ENCODE measurements at regions not wholly inside any gene's neighbourhood (a gene's known extent, or its start where the extent isn't known, plus 50 kb on each side); places are given as distances from the start of the nearest gene placed in this dataset.

DNA sequence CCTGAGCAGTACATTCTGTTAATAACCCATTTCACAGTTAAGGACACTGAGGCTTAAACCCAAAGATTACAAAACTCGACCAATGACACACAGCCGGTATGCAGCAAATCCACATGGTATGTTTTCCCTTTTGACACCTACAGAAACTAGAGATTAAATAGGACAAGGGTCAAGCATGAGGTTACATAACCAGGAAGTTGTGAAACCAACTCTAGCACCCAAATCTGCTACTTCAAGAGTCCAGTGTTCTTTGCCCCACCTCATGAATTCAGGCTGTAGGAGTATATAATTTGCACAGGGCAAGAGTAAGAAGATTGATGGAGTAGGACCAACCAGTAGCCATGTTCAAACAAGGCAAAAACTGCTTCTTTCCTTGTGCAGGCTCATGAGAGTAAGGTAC, 249.8 kb downstream of the BCL11A start:
- Histone ChIP-seq H3K9ac (ENCODE audit: low read length) (no peak overlapping the region), H3K27me3 (ENCODE audit: control insufficient read depth in 1 of 2, insufficient read depth in 2 of 2, low read length in 2 of 2) (no peaks in the 10 kb centered on the region), H3K4me3 (ENCODE audit: low read depth in 1 of 2, low read length in 2 of 2) (no peak overlapping the region), H3K27ac (ENCODE audit: low read depth, low read length) (no peak overlapping the region), H3K9me3 (ENCODE audit: low read length) (no peaks in the 10 kb centered on the region), H3K4me1 (ENCODE audit: insufficient read depth, low read length) (peaks cover 15% of the 10 kb centered on the region), H3K36me3 (ENCODE audit: insufficient read depth, low read length) (no peaks in the 10 kb centered on the region)

DNA sequence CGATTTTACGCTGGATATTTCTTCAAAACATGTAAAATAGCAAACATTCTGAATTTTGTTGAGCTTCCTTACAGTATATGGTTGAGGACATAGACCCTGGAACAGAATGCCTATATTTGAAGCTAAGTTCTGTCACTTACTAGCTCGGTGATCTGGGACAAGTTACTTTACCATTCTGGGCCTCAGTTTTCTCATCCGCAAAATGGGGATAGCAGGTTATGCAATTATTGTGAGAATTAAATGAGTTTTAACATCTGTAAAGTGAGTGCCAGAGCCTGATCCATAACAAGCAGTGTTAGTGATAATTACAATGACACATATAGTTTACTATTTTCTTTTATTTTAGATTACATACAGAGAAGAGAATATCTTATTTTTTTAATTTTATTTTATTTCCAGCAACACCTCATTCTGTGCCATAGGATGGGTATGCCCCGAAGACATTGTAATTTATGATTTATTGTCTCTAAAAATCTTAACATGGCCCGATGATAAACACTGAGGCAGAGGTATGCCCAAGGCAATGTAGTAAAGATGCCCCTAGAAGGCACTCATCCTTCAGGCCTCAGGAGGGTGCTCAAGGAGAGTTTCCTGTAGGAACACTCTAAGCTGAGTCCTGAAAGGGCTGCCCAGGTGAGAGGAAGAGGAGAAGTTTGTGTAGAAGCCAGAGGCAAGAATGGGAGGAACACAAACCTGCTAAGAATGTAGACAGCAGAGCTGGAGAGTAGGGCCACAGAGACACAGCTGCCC, 250.9 kb downstream of the BCL11A start:
- peaks cover 15% of the 10 kb centered on the region for H3K4me1 ChIP-seq (ENCODE audit: insufficient read depth, low read length)
- H3K9me3 ChIP-seq (ENCODE audit: low read length) = no peaks in the 10 kb centered on the region
- H3K27me3 ChIP-seq (ENCODE audit: control insufficient read depth in 1 of 2, insufficient read depth in 2 of 2, low read length in 2 of 2) = no peaks in the 10 kb centered on the region
- H3K4me3 ChIP-seq (ENCODE audit: low read depth in 1 of 2, low read length in 2 of 2) = peak overlapping the region in 1 of 2 donors; percentile 16
- H3K36me3 ChIP-seq (ENCODE audit: insufficient read depth, low read length) = no peaks in the 10 kb centered on the region
- H3K9ac ChIP-seq (ENCODE audit: low read length) = no peak overlapping the region
- no peak overlapping the region for H3K27ac ChIP-seq (ENCODE audit: low read depth, low read length)

DNA sequence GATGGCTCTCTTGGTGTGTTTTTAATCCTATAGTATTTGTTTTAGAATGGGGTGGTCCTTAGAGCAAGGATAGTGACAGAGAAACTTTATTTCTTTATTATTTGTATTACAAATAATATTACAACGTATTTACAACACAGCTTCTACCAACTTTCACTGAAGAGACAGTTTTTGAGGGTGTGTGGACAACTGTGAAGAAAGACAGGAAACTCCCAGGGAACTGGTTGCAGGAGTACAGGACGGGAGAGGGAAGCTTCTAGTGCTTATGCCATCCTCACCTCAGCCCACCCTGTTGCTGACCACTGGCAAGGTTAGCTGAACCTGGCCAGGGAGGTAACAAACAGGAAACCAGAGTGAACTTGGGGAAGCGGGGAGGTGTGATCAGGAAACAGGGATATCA, 251.7 kb downstream of the BCL11A start:
- no peaks in the 10 kb centered on the region for H3K27me3 ChIP-seq (ENCODE audit: control insufficient read depth in 1 of 2, insufficient read depth in 2 of 2, low read length in 2 of 2)

DNA sequence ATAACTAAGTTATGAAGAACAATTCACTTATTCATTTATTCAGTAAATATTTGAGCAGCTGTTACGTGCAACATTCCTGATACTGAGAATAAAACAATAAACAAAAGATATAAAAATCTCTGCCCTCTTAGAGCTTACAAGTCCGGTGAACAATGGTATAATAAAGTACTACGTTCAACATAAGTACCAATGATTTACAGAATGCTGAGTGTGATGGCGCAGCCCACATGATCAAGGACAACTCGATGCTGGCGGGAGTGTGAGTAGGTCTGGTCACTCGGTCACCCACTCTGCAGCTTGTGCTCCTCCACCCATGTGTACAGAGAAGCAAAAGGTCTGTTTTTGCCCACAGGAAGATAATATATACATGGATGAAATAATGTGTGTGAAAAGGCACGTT, 254.3 kb downstream of the BCL11A start:
- Histone ChIP-seq H3K27me3 (ENCODE audit: control insufficient read depth in 1 of 2, insufficient read depth in 2 of 2, low read length in 2 of 2) (no peaks in the 10 kb centered on the region), H3K9me3 (ENCODE audit: low read length) (no peaks in the 10 kb centered on the region), H3K9ac (ENCODE audit: low read length) (no peak overlapping the region), H3K4me1 (ENCODE audit: insufficient read depth, low read length) (no peaks in the 10 kb centered on the region), H3K27ac (ENCODE audit: low read depth, low read length) (no peak overlapping the region), H3K4me3 (ENCODE audit: low read depth in 1 of 2, low read length in 2 of 2) (no peak overlapping the region), H3K36me3 (ENCODE audit: insufficient read depth, low read length) (no peaks in the 10 kb centered on the region)

More for the DNA sequence above, 251.7 kb downstream of the BCL11A start:
- Histone ChIP-seq H3K36me3 (ENCODE audit: insufficient read depth, low read length) (no peaks in the 10 kb centered on the region), H3K9me3 (ENCODE audit: low read length) (no peaks in the 10 kb centered on the region), H3K4me3 (ENCODE audit: low read depth in 1 of 2, low read length in 2 of 2) (no peak overlapping the region), H3K27ac (ENCODE audit: low read depth, low read length) (no peak overlapping the region), H3K9ac (ENCODE audit: low read length) (no peak overlapping the region), H3K4me1 (ENCODE audit: insufficient read depth, low read length) (peaks cover 9% of the 10 kb centered on the region)

DNA sequence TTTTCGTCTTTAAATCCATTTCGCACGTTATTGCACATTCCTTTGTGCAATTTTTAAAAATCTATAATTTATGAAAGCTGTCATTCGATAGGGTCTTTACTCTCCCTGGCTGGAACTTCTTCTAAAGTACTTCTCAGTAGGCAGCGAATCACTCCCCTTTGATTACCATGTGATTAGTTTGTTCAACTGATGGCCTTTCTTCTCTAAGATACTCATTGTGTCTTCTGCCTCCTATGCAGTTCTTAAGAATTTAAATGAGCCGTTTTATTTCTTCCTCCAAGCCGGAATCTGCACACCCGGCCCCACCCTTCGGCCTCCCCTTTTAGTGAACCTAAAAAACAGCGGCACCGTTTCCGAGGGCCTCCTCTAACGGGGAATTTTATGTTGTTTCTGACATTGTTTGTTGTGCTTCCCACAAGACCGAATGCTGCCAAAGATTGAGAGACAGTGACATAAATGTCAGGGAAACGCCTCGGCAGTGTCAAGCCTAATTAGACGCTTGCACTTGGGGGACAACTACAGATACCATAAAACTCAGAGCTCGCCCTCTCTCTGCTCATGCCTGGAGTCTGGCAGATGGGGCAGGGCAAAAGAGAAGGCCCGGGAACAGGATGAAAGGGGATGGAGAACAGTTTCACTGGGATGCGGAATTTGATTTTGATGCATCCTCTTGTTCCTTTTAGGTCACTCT, 255.3 kb downstream of the BCL11A start:
- no peaks in the 10 kb centered on the region for H3K36me3 ChIP-seq (ENCODE audit: insufficient read depth, low read length)
- no peak overlapping the region for H3K9ac ChIP-seq (ENCODE audit: low read length)
- H3K27me3 ChIP-seq (ENCODE audit: control insufficient read depth in 1 of 2, insufficient read depth in 2 of 2, low read length in 2 of 2) = no peaks in the 10 kb centered on the region
- H3K9me3 ChIP-seq (ENCODE audit: low read length) = no peaks in the 10 kb centered on the region
- no peak overlapping the region for H3K27ac ChIP-seq (ENCODE audit: low read depth, low read length)
- H3K4me3 ChIP-seq (ENCODE audit: low read depth in 1 of 2, low read length in 2 of 2) = no peak overlapping the region
- H3K4me1 ChIP-seq (ENCODE audit: insufficient read depth, low read length) = no peaks in the 10 kb centered on the region

DNA sequence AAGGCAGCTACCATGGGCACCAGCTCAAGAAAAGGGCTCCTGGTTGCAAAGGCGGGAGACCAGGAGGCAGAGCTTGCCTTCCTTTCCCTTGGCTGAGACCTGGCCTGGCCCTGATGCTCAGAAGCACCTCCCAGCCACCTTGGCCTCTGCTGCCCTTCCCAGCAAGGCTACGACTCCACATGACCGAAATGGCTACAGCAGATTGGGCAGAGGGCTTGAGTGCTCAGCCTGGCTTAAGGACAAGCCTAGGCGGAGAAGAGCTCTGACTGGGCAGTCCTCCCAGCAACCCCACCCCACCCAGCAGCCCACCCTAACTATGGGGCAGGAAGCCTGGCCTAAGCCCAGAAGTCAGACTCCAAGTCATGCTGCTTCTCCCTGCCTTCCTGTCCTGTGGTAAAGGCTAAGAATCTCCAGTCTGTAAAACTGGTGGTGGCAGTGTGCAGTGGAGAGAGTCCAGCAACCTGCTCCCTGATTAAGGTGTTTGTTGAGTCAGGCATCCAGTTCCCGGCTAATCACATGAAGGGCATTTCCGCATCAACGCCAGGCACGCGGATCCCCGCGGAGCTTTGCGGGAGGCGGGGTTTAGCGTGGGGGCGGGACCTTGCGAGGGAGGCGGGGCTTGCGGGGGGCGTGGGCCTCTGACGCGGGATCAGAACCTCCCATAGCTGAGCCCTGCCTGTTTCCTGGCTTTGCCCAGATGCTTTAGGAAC, 256.0 kb downstream of the BCL11A start:
- Histone ChIP-seq H3K9me3 (ENCODE audit: low read length) (no peaks in the 10 kb centered on the region), H3K27me3 (ENCODE audit: control insufficient read depth in 1 of 2, insufficient read depth in 2 of 2, low read length in 2 of 2) (no peaks in the 10 kb centered on the region), H3K27ac (ENCODE audit: low read depth, low read length) (no peak overlapping the region), H3K36me3 (ENCODE audit: insufficient read depth, low read length) (no peaks in the 10 kb centered on the region), H3K9ac (ENCODE audit: low read length) (no peak overlapping the region), H3K4me3 (ENCODE audit: low read depth in 1 of 2, low read length in 2 of 2) (no peak overlapping the region), H3K4me1 (ENCODE audit: insufficient read depth, low read length) (no peaks in the 10 kb centered on the region)

DNA sequence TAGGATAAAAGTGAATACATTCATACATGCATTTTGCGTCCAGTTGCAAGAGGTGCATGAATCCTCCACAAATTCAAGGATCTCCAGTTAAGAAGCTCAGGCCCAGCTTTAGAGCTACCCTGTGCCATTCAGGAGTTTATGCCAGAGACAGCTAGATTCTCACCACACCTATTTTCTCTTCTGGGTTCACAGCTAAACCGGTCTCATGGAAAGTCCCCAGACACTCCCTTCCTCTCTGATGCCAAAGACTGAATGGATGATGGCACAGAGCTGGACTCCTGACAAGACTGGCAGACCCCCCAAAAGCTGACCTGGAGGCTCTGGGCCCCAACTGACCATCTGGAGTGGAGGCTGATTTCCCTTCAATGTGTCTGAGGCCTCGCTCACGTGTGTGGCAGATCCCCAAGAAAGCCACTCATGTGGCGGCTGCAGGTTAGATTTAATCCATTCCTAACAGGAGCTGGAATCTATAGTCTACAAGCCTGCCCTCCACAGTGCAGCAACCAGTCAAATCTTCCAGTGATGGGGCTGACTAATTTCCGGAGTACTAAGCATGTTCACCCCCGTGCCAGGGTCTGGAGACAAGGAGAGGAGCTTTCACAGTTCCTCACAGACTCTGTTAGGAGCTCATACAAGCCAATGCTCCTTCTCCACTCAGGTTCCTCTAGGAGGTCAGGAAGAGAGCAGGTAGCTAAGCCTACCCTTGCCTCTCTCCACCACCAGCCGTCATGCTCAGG, 257.1 kb downstream of the BCL11A start:
- no peaks in the 10 kb centered on the region for H3K9me3 ChIP-seq (ENCODE audit: low read length)
- no peak overlapping the region for H3K9ac ChIP-seq (ENCODE audit: low read length)
- H3K4me3 ChIP-seq (ENCODE audit: low read depth in 1 of 2, low read length in 2 of 2) = no peak overlapping the region
- no peaks in the 10 kb centered on the region for H3K27me3 ChIP-seq (ENCODE audit: control insufficient read depth in 1 of 2, insufficient read depth in 2 of 2, low read length in 2 of 2)
- no peak overlapping the region for H3K27ac ChIP-seq (ENCODE audit: low read depth, low read length)
- H3K36me3 ChIP-seq (ENCODE audit: insufficient read depth, low read length) = no peaks in the 10 kb centered on the region
- no peaks in the 10 kb centered on the region for H3K4me1 ChIP-seq (ENCODE audit: insufficient read depth, low read length)

DNA sequence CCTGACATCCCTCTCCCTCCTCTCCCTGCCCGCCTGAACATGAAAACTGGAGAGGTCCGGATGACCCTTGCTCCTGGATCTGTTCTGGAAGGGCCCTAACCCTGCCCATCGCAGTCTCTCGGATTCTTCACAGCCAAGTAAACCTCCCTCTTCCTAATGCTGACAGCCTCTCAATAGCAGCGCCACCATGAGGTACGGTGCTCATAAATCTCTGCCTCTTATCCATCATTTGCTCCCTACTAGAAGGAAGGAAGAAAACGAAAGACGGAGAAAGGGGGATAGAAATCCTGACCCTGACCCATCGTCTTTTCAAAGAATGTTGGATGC, 257.9 kb downstream of the BCL11A start:
- Histone ChIP-seq H3K4me3 (ENCODE audit: low read depth in 1 of 2, low read length in 2 of 2) (no peak overlapping the region), H3K9ac (ENCODE audit: low read length) (no peak overlapping the region), H3K4me1 (ENCODE audit: insufficient read depth, low read length) (no peaks in the 10 kb centered on the region), H3K9me3 (ENCODE audit: low read length) (no peaks in the 10 kb centered on the region), H3K27me3 (ENCODE audit: control insufficient read depth in 1 of 2, insufficient read depth in 2 of 2, low read length in 2 of 2) (no peaks in the 10 kb centered on the region), H3K36me3 (ENCODE audit: insufficient read depth, low read length) (no peaks in the 10 kb centered on the region), H3K27ac (ENCODE audit: low read depth, low read length) (no peak overlapping the region)

DNA sequence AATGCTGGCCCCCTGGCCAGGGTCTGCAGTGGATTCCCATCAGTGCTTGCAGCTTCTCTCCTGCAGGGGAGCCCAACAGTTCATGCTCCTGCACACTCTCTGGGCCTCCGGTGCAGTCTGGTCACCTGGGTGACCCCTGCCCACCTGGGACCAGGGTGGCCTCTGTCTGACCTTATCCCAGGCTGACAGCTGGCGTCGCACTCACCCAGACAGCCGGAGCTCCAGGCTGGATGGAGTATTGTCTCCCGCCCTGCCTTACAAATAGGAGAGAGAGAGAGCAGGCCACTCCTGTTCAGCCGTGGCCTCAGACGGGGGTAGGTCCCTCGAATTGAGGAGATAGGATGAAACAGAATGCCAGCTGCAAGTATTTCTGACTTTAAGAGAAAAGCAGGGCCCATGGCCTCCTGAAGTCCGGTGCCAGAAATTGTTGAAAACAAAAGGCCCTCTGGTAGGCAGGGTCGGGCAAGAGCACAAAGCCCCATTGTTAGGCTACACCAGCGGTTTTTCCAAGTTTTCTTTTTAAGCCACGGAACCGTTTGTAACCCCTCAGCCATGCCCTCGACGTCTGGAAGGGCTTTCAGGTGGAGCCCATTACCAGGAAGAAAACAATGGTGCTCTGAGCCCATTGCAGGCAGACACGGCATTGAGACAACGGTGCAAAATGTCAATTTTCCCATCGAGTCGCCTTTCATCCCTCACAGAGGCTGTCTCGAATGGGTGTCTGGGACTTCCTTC, 258.4 kb downstream of the BCL11A start:
- H3K9ac ChIP-seq (ENCODE audit: low read length) = no peak overlapping the region
- no peaks in the 10 kb centered on the region for H3K9me3 ChIP-seq (ENCODE audit: low read length)
- no peak overlapping the region for H3K27ac ChIP-seq (ENCODE audit: low read depth, low read length)
- H3K4me3 ChIP-seq (ENCODE audit: low read depth in 1 of 2, low read length in 2 of 2) = no peak overlapping the region
- H3K36me3 ChIP-seq (ENCODE audit: insufficient read depth, low read length) = no peaks in the 10 kb centered on the region
- H3K4me1 ChIP-seq (ENCODE audit: insufficient read depth, low read length) = no peaks in the 10 kb centered on the region
- no peaks in the 10 kb centered on the region for H3K27me3 ChIP-seq (ENCODE audit: control insufficient read depth in 1 of 2, insufficient read depth in 2 of 2, low read length in 2 of 2)

DNA sequence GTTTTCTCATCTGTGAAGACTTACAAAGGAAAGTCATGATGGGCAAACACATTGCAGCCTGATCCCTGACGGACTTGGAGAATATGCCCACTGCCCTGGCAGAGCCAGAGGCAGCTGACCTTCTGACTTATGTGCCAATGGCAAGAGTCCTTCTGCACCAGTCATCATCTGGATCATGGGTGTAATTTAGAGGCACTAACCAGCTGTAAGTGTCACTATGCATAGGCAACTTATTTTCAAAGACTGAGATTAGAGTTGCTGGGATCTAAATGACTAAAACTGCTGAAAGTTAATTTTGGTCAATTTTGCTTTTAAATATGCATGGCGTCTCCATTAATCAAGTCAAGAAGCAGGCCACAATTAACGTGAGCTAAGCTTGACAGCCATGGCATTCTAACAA, 261.2 kb downstream of the BCL11A start:
- no peaks in the 10 kb centered on the region for H3K36me3 ChIP-seq (ENCODE audit: insufficient read depth, low read length)
- no peaks in the 10 kb centered on the region for H3K27me3 ChIP-seq (ENCODE audit: control insufficient read depth in 1 of 2, insufficient read depth in 2 of 2, low read length in 2 of 2)
- H3K4me1 ChIP-seq (ENCODE audit: insufficient read depth, low read length) = no peaks in the 10 kb centered on the region
- no peak overlapping the region for H3K9ac ChIP-seq (ENCODE audit: low read length)
- no peak overlapping the region for H3K4me3 ChIP-seq (ENCODE audit: low read depth in 1 of 2, low read length in 2 of 2)
- H3K9me3 ChIP-seq (ENCODE audit: low read length) = no peaks in the 10 kb centered on the region
- no peak overlapping the region for H3K27ac ChIP-seq (ENCODE audit: low read depth, low read length)

DNA sequence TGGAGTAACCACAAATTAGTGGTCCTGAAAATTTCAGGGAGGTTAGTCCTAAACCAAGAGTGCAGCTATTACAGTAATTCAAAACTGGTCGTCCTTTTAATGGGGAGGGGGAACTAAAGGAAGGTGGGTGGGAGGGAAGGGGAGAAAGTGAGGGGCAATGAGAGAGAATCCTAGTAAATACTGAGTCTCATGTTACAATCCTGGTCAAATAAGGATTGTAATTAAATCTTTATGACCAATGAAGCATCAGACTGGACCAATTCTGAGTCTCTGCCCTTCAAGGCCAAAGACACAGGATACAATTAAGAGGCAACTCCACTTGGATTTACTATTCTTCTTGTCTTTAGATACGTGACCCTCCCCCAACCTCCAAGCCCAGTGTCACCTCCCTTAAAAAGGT, 262.9 kb downstream of the BCL11A start:
- H3K27me3 ChIP-seq (ENCODE audit: control insufficient read depth in 1 of 2, insufficient read depth in 2 of 2, low read length in 2 of 2) = no peaks in the 10 kb centered on the region
- H3K9ac ChIP-seq (ENCODE audit: low read length) = no peak overlapping the region
- no peak overlapping the region for H3K4me3 ChIP-seq (ENCODE audit: low read depth in 1 of 2, low read length in 2 of 2)
- H3K36me3 ChIP-seq (ENCODE audit: insufficient read depth, low read length) = no peaks in the 10 kb centered on the region
- H3K9me3 ChIP-seq (ENCODE audit: low read length) = no peaks in the 10 kb centered on the region
- H3K4me1 ChIP-seq (ENCODE audit: insufficient read depth, low read length) = no peaks in the 10 kb centered on the region
- H3K27ac ChIP-seq (ENCODE audit: low read depth, low read length) = no peak overlapping the region

Data from muscle layer of colon (tissue), 2 donors.